Urinary bladder (tissue), 3 donors: ENCODE measurements at regions not wholly inside any gene's neighbourhood (a gene's known extent, or its start where the extent isn't known, plus 50 kb on each side); places are given as distances from the start of the nearest gene placed in this dataset.

Source experiments
- DNase-seq: peaks from one replicate; pipeline ENCODE4 v3.0.0-alpha.2; 2015; ENCODE audit errors: extremely low spot score
- H3K27ac ChIP-seq: one replicate; pipeline ENCODE4 v1.5.1; 2013; ENCODE audit warnings: low read depth, mild to moderate bottlenecking, moderate library complexity
- H3K36me3 ChIP-seq: one replicate; pipeline ENCODE4 v1.6.1; 2013; ENCODE audit warnings: mild to moderate bottlenecking, moderate library complexity; ENCODE audit not compliant: insufficient read depth
- H3K4me1 ChIP-seq: one replicate; pipeline ENCODE4 v1.6.1; 2013; ENCODE audit warnings: mild to moderate bottlenecking, moderate library complexity; ENCODE audit not compliant: insufficient read depth
- H3K4me3 ChIP-seq: one replicate; pipeline ENCODE4 v1.5.1; 2013; ENCODE audit warnings: low read depth, low read length
- WGBS: extraction: QIAGEN DNeasy Blood & Tissue Kit; methylation state at CpG from one replicate; pipeline ENCODE4 v1.1.7; 2013; 5-methylcytosine and 5-hydroxymethylcytosine counted together
- donor health status: healthy with polysubstance abuse.
- donor health status: healthy.

- no peak overlapping the region for H3K4me3 ChIP-seq
- no peak for DNase-seq
- WGBS = 75% methylated on average over 13 of the region's 13 CpGs
- no peak overlapping the region for H3K27ac ChIP-seq
- H3K4me1 ChIP-seq = no peaks in the 10 kb centered on the region
- no peaks in the 10 kb centered on the region for H3K36me3 ChIP-seq
Observed at GRCh38 chr11:115054570-115055538, 376.5 kb downstream of the NXPE2 start.

GRCh38 chr11:115056514-115056913, 378.2 kb downstream of the NXPE2 start:
- H3K36me3 ChIP-seq = no peaks in the 10 kb centered on the region
- no peaks in the 10 kb centered on the region for H3K4me1 ChIP-seq
- no peak overlapping the region for H3K27ac ChIP-seq
- DNase-seq = no peak
- no peak overlapping the region for H3K4me3 ChIP-seq

- Histone ChIP-seq H3K36me3 (no peaks in the 10 kb centered on the region), H3K27ac (no peak overlapping the region), H3K4me1 (no peaks in the 10 kb centered on the region), H3K4me3 (no peak overlapping the region)
- no peak for DNase-seq
- 31% methylated on average over 4 of the region's 4 CpGs for WGBS
Observed at GRCh38 chr11:115060840-115061239, 382.5 kb downstream of the NXPE2 start.

- no peak overlapping the region for H3K27ac ChIP-seq
- no peak overlapping the region for H3K4me3 ChIP-seq
- WGBS = 96% methylated on average over 3 of the region's 3 CpGs
- no peak for DNase-seq
- H3K4me1 ChIP-seq = no peaks in the 10 kb centered on the region
- no peaks in the 10 kb centered on the region for H3K36me3 ChIP-seq
Observed at GRCh38 chr11:115065314-115065713, 387.0 kb downstream of the NXPE2 start.

- Histone ChIP-seq H3K27ac (no peak overlapping the region), H3K36me3 (no peaks in the 10 kb centered on the region), H3K4me1 (no peaks in the 10 kb centered on the region), H3K4me3 (no peak overlapping the region)
- DNase-seq = no peak
- 62% methylated on average over 9 of the region's 9 CpGs for WGBS
Observed at GRCh38 chr11:115065830-115066664, 387.7 kb downstream of the NXPE2 start.

- no peak overlapping the region for H3K27ac ChIP-seq
- H3K4me1 ChIP-seq = no peaks in the 10 kb centered on the region
- no peak overlapping the region for H3K4me3 ChIP-seq
- DNase-seq = no peak
- 51% methylated on average over 1 of the region's 1 CpG for WGBS
- H3K36me3 ChIP-seq = no peaks in the 10 kb centered on the region
Observed at GRCh38 chr11:115067471-115067870, 389.1 kb downstream of the NXPE2 start.

GRCh38 chr11:115067900-115068530, 389.7 kb downstream of the NXPE2 start:
- no peaks in the 10 kb centered on the region for H3K36me3 ChIP-seq
- DNase-seq = no peak
- WGBS = 79% methylated on average over 9 of the region's 9 CpGs
- no peaks in the 10 kb centered on the region for H3K4me1 ChIP-seq
- no peak overlapping the region for H3K27ac ChIP-seq
- H3K4me3 ChIP-seq = no peak overlapping the region

GRCh38 chr11:115069599-115069998, 391.3 kb downstream of the NXPE2 start:
- Histone ChIP-seq H3K27ac (no peak overlapping the region), H3K36me3 (no peaks in the 10 kb centered on the region), H3K4me1 (no peaks in the 10 kb centered on the region), H3K4me3 (no peak overlapping the region)
- no peak for DNase-seq
- WGBS = 95% methylated on average over 6 of the region's 6 CpGs

GRCh38 chr11:115075356-115075755, 397.0 kb downstream of the NXPE2 start:
- H3K4me1 ChIP-seq = no peaks in the 10 kb centered on the region
- H3K27ac ChIP-seq = no peak overlapping the region
- DNase-seq = no peak
- no peaks in the 10 kb centered on the region for H3K36me3 ChIP-seq
- WGBS = 63% methylated on average over 3 of the region's 3 CpGs
- no peak overlapping the region for H3K4me3 ChIP-seq

- H3K36me3 ChIP-seq = no peaks in the 10 kb centered on the region
- 52% methylated on average over 2 of the region's 2 CpGs for WGBS
- H3K4me3 ChIP-seq = no peak overlapping the region
- no peak for DNase-seq
- no peak overlapping the region for H3K27ac ChIP-seq
- H3K4me1 ChIP-seq = no peaks in the 10 kb centered on the region
Observed at GRCh38 chr11:115077740-115078139, 399.4 kb downstream of the NXPE2 start.

- H3K36me3 ChIP-seq = no peaks in the 10 kb centered on the region
- H3K4me3 ChIP-seq = no peak overlapping the region
- DNase-seq = no peak
- 76% methylated on average over 15 of the region's 15 CpGs for WGBS
- no peak overlapping the region for H3K27ac ChIP-seq
- no peaks in the 10 kb centered on the region for H3K4me1 ChIP-seq
Observed at GRCh38 chr11:115078461-115079438, 400.4 kb downstream of the NXPE2 start.

- 79% methylated on average over 9 of the region's 9 CpGs for WGBS
- DNase-seq = no peak
- no peaks in the 10 kb centered on the region for H3K36me3 ChIP-seq
- H3K4me3 ChIP-seq = no peak overlapping the region
- H3K27ac ChIP-seq = no peak overlapping the region
- no peaks in the 10 kb centered on the region for H3K4me1 ChIP-seq
Observed at GRCh38 chr11:115080923-115081680, 402.8 kb downstream of the NXPE2 start.
